PC-3 (cell line): ENCODE measurements at regions not wholly inside any gene's neighbourhood (a gene's known extent, or its start where the extent isn't known, plus 50 kb on each side); places are given as distances from the start of the nearest gene placed in this dataset.

ENCODE experiments used
- EZH2 ChIP-seq: fragments of 300-600 bp; sonication (generic); IDR thresholded peaks from one replicate; pipeline ENCODE4 v1.6.1; 2017; ENCODE audit warnings: antibody characterized with exemption, mild to moderate bottlenecking, low read length; ENCODE audit not compliant: unreplicated experiment
- TF ChIP-seq, protein P1 (sequence below): fragments of 300-600 bp; sonication (generic); conservative IDR thresholded peaks from 2 replicates; pipeline ENCODE4 v1.5.1; 2017; ENCODE audit warnings: antibody characterized with exemption, low read depth, mild to moderate bottlenecking, low read length

DNA sequence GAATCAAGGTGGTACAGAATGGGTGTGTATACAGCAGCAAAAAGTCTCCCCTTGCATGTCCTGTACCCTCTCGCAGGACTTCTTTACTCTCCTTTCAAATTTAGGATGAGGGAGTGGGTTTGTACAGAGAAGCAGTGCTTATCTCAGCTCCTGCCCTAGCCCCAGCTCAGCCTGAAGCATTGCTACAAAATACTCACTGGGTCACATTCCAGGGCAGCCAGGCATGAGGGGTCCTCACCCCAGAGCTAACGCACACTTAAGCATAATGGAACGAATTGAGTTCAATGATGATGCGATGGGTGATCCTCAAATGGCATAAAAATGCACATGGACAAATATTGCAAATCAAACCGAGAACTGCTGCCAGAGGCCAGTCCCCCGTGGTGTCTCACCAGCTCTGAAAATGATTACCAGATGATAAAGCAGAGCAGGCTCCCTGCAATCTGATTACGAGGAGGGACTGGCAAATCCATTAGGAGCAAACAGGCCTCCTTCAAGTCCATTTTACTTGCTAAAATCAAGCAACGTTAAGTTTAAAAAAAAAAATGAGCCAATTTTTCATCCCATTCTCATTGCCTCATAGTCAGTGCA is 231.6 kb upstream of the TAS2R1 start:
- TF ChIP-seq, protein P1, sequence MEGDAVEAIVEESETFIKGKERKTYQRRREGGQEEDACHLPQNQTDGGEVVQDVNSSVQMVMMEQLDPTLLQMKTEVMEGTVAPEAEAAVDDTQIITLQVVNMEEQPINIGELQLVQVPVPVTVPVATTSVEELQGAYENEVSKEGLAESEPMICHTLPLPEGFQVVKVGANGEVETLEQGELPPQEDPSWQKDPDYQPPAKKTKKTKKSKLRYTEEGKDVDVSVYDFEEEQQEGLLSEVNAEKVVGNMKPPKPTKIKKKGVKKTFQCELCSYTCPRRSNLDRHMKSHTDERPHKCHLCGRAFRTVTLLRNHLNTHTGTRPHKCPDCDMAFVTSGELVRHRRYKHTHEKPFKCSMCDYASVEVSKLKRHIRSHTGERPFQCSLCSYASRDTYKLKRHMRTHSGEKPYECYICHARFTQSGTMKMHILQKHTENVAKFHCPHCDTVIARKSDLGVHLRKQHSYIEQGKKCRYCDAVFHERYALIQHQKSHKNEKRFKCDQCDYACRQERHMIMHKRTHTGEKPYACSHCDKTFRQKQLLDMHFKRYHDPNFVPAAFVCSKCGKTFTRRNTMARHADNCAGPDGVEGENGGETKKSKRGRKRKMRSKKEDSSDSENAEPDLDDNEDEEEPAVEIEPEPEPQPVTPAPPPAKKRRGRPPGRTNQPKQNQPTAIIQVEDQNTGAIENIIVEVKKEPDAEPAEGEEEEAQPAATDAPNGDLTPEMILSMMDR = no peak
- no peak for TF ChIP-seq EZH2
